ENCODE measurements at regions not wholly inside any gene's neighbourhood (a gene's known extent, or its start where the extent isn't known, plus 50 kb on each side); places are given as distances from the start of the nearest gene placed in this dataset.

DNA sequence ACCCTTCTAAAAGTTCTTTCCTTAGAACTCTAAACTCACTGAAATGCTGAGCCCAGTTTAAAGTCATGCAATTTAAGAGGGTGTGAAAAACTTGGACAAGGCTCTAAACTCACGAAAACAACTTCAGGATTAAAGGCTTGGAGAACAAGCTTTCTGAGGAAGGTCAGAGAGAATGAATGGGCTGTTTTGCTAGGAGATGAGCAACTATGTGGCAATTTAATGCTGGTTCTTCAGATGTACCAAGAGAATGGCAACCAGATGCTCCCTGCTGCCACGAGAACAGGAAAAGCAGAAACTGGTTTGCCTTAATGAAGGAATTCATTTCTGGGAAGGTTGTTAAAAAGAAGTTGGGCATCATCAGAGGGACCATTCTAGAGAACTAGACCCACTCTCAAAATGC lies 77.8 kb upstream of the PMAIP1 start:
- H3K9me3 ChIP-seq, result no peaks in the 10 kb centered on the region
- no peak for TF ChIP-seq POLR2A (IDR thresholded peaks at IDR 0.05)
- TF ChIP-seq, protein P1, sequence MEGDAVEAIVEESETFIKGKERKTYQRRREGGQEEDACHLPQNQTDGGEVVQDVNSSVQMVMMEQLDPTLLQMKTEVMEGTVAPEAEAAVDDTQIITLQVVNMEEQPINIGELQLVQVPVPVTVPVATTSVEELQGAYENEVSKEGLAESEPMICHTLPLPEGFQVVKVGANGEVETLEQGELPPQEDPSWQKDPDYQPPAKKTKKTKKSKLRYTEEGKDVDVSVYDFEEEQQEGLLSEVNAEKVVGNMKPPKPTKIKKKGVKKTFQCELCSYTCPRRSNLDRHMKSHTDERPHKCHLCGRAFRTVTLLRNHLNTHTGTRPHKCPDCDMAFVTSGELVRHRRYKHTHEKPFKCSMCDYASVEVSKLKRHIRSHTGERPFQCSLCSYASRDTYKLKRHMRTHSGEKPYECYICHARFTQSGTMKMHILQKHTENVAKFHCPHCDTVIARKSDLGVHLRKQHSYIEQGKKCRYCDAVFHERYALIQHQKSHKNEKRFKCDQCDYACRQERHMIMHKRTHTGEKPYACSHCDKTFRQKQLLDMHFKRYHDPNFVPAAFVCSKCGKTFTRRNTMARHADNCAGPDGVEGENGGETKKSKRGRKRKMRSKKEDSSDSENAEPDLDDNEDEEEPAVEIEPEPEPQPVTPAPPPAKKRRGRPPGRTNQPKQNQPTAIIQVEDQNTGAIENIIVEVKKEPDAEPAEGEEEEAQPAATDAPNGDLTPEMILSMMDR (IDR thresholded peaks at IDR 0.05 in 8 of 11, conservative IDR thresholded peaks at IDR 0.05 in 3 of 11), result no peak
- no peak for TF ChIP-seq POLR2AphosphoS5 (IDR thresholded peaks at IDR 0.05)
- no peaks in the 10 kb centered on the region for H3K4me1 ChIP-seq
- intact Hi-C loops (cut with DNase I; ENCODE audit: low total_unique reads), result loop anchor here (5.0 kb wide), 1 partner anchor 365 kb away; no protein-coding TSS in a partner anchor
- WGBS, 5 donors, result 47 to 67% (median 57%) methylated on average over 2 of the region's 2 CpGs
- H3K27ac ChIP-seq, result no peak overlapping the region
- DNase-seq, result no peak
- H3K36me3 ChIP-seq, result no peaks in the 10 kb centered on the region
- no peak overlapping the region for H3K4me3 ChIP-seq
- peaks cover 0 to 15% (median 0%) of the 10 kb centered on the region in 7 donors for H3K27me3 ChIP-seq (replicated peaks in 1 of 7)

DNA sequence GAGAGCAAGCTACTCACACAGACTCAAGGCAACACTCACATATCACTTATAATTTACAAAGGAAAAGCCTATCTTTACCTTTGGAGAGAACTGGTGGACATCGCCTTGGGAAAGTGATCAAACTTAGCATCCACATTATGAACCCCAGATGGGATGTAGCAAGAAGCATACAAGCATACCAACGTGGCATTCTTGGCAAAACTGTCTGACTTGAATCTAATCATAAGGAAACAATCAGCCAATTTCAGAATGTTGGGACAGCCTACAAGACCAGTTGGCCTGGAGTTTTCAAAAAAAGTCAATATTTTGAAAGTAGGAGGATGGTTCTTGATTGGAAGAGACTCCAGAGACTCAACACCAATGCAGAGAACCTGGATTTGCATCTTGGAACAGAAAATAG lies 79.1 kb upstream of the PMAIP1 start:
- intact Hi-C loops (cut with DNase I; ENCODE audit: low total_unique reads), result loop anchor here (5.0 kb wide), 1 partner anchor 363 kb away; no protein-coding TSS in a partner anchor
- DNase-seq, result no peak
- no peaks in the 10 kb centered on the region for H3K9me3 ChIP-seq
- no peak overlapping the region for H3K27ac ChIP-seq
- H3K36me3 ChIP-seq, result no peaks in the 10 kb centered on the region
- H3K4me3 ChIP-seq, result no peak overlapping the region
- no peaks in the 10 kb centered on the region for H3K4me1 ChIP-seq
- TF ChIP-seq POLR2AphosphoS5 (IDR thresholded peaks at IDR 0.05), result no peak
- TF ChIP-seq, protein P1 (IDR thresholded peaks at IDR 0.05 in 8 of 11, conservative IDR thresholded peaks at IDR 0.05 in 3 of 11), result no peak
- TF ChIP-seq POLR2A (IDR thresholded peaks at IDR 0.05), result no peak
- peaks cover 0 to 13% (median 0%) of the 10 kb centered on the region in 7 donors for H3K27me3 ChIP-seq (replicated peaks in 1 of 7)
- WGBS, 5 donors, result 27 to 62% (median 50%) methylated on average over 2 of the region's 2 CpGs

DNA sequence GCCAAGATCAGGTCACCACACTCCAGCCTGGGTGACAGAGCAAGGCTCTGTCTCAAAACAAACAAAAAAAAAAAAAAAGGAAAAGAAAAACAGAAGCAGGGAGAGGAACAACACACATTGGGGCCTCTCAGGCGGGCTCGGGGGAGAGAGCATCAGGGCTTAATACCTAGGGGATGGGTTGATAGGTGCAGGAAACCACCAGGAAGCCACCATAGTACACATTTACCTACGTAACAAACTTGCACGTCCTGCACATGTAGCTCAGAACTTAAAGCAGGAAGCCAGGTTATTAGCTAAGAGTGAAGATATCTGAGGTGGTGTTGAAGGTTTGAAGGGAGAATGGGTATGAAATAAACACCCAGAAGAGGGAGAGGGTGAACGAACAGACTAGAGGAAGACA lies 81.0 kb upstream of the PMAIP1 start:
- Histone ChIP-seq H3K27ac (no peak overlapping the region), H3K9me3 (no peaks in the 10 kb centered on the region), H3K27me3 (replicated peaks in 1 of 7) (peaks cover 0 to under 1% (median 0%) of the 10 kb centered on the region in 7 donors), H3K36me3 (no peaks in the 10 kb centered on the region), H3K4me3 (no peak overlapping the region), H3K4me1 (no peaks in the 10 kb centered on the region)
- TF ChIP-seq POLR2A (IDR thresholded peaks at IDR 0.05), result no peak
- TF ChIP-seq, protein P1 (IDR thresholded peaks at IDR 0.05 in 8 of 11, conservative IDR thresholded peaks at IDR 0.05 in 3 of 11), result no peak
- TF ChIP-seq POLR2AphosphoS5 (IDR thresholded peaks at IDR 0.05), result no peak
- DNase-seq, result no peak
- intact Hi-C loops (cut with DNase I; ENCODE audit: low total_unique reads), result no loop called here
- WGBS, 5 donors, result 47 to 74% (median 67%) methylated on average over 5 of the region's 5 CpGs

DNA sequence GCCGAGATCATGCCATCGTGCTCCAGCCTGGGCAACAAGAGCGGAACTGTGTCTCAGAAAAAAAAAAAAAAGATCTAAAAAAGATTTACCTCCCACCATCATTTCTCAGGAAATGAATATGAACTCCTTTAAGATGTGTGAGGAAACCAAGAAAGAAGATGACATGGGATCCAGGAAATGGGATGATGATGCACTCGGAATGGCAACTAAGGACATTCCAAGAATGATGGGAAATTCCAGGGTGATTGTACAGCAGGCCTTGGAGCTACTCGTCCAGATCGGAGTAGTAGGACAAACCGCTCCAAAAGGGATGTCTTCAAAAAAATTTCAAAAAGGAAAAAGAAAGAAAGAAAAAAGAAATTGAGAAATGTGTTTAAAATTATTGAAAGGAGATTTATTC lies 84.9 kb upstream of the PMAIP1 start:
- Histone ChIP-seq H3K27ac (peak overlapping the region in 2 of 8 donors; percentile 42), H3K27me3 (replicated peaks in 1 of 7) (no peaks in the 10 kb centered on the region), H3K4me3 (no peak overlapping the region), H3K36me3 (no peaks in the 10 kb centered on the region), H3K9me3 (no peaks in the 10 kb centered on the region), H3K4me1 (no peaks in the 10 kb centered on the region)
- whole genome bisulfite sequencing, 5 donors, result 62 to 82% (median 79%) methylated on average over 7 of the region's 7 CpGs
- intact Hi-C loops (cut with DNase I; ENCODE audit: low total_unique reads), result no loop called here
- DNase-seq, result no peak
- TF ChIP-seq, protein P1 (IDR thresholded peaks at IDR 0.05 in 8 of 11, conservative IDR thresholded peaks at IDR 0.05 in 3 of 11), result no peak
- TF ChIP-seq POLR2A (IDR thresholded peaks at IDR 0.05), result no peak
- TF ChIP-seq POLR2AphosphoS5 (IDR thresholded peaks at IDR 0.05), result no peak

Data from spleen (tissue), 11 donors.